ENCODE measurements at regions not wholly inside any gene's neighbourhood (a gene's known extent, or its start where the extent isn't known, plus 50 kb on each side); places are given as distances from the start of the nearest gene placed in this dataset.

- no peaks in the 10 kb centered on the region for H3K36me3 Mint-ChIP-seq
- ChIA-PET CTCF (no interaction called here), POLR2A (interaction anchor here (0.6 kb wide), 1 partner anchor 112 kb away, joined by 3 read pairs; no protein-coding TSS in a partner anchor)
- no peak for ATAC-seq
- H3K9me3 Mint-ChIP-seq, result no peaks in the 10 kb centered on the region
- no peak overlapping the region for H3K4me3 Mint-ChIP-seq
- no peak overlapping the region for H3K27ac Mint-ChIP-seq
- no peak for DNase-seq (ENCODE audit: low spot score)
- H3K4me1 Mint-ChIP-seq, result peaks cover 28% of the 10 kb centered on the region
- peaks cover 47% of the 10 kb centered on the region for H3K27me3 Mint-ChIP-seq (ENCODE audit: low read depth)
- no peak for TF ChIP-seq SMAD3 (CRISPR knock-in tag; IDR thresholded peaks at IDR 0.05; ENCODE audit: borderline replicate concordance)
- no peak for TF ChIP-seq PRRX2 (CRISPR knock-in tag; IDR thresholded peaks at IDR 0.05)
- no peak for TF ChIP-seq NR1H2 (CRISPR knock-in tag; IDR thresholded peaks at IDR 0.05)
- TF ChIP-seq AR (CRISPR knock-in tag; IDR thresholded peaks at IDR 0.05), result no peak
- no peak for TF ChIP-seq ELF4 (CRISPR knock-in tag; IDR thresholded peaks at IDR 0.05; ENCODE audit: low read depth)
- TF ChIP-seq NFATC4 (CRISPR knock-in tag; IDR thresholded peaks at IDR 0.05), result no peak
- TF ChIP-seq IRF1 (CRISPR knock-in tag; IDR thresholded peaks at IDR 0.05), result no peak
- TF ChIP-seq MLX (CRISPR knock-in tag; IDR thresholded peaks at IDR 0.05), result no peak
- TF ChIP-seq ZSCAN18 (CRISPR knock-in tag; IDR thresholded peaks at IDR 0.05), result no peak
Measured at GRCh38 chrX:139222511-139223200, 307.9 kb upstream of the F9 start.

- ATAC-seq (no peak), DNase-seq (ENCODE audit: low spot score) (no peak)
- Mint-ChIP-seq H3K4me1 (peaks cover 15% of the 10 kb centered on the region), H3K4me3 (no peak overlapping the region), H3K27me3 (ENCODE audit: low read depth) (peaks cover 53% of the 10 kb centered on the region), H3K9me3 (no peaks in the 10 kb centered on the region), H3K36me3 (no peaks in the 10 kb centered on the region), H3K27ac (no peak overlapping the region)
- ChIA-PET CTCF (no interaction called here), POLR2A (no interaction called here)
- no peak for TF ChIP-seq AR (CRISPR knock-in tag; IDR thresholded peaks at IDR 0.05)
- TF ChIP-seq ZSCAN18 (CRISPR knock-in tag; IDR thresholded peaks at IDR 0.05), result no peak
- no peak for TF ChIP-seq ATF1 (CRISPR knock-in tag; IDR thresholded peaks at IDR 0.05)
- TF ChIP-seq PREB (CRISPR knock-in tag; IDR thresholded peaks at IDR 0.05; ENCODE audit: borderline replicate concordance), result no peak
- TF ChIP-seq CTCF (IDR thresholded peaks at IDR 0.05), result no peak
- TF ChIP-seq RORB (CRISPR knock-in tag; IDR thresholded peaks at IDR 0.05), result no peak
- TF ChIP-seq ETV6 (CRISPR knock-in tag; IDR thresholded peaks at IDR 0.05), result no peak
- TF ChIP-seq GRHL2 (CRISPR knock-in tag; IDR thresholded peaks at IDR 0.05; ENCODE audit: insufficient replicate concordance, severe bottlenecking), result no peak
- TF ChIP-seq HMGA2 (CRISPR knock-in tag; IDR thresholded peaks at IDR 0.05), result no peak
- TF ChIP-seq PRRX2 (CRISPR knock-in tag; IDR thresholded peaks at IDR 0.05), result no peak
- TF ChIP-seq FOXJ3 (CRISPR knock-in tag; IDR thresholded peaks at IDR 0.05; ENCODE audit: borderline replicate concordance), result no peak
- TF ChIP-seq JAZF1 (CRISPR knock-in tag; IDR thresholded peaks at IDR 0.05), result no peak
- TF ChIP-seq FOXP1 (CRISPR knock-in tag; IDR thresholded peaks at IDR 0.05; ENCODE audit: borderline replicate concordance), result no peak
Measured at GRCh38 chrX:139213241-139213709, 317.3 kb upstream of the F9 start.

Measured in WTC11 (cell line).